ENCODE measurements at regions not wholly inside any gene's neighbourhood (a gene's known extent, or its start where the extent isn't known, plus 50 kb on each side); places are given as distances from the start of the nearest gene placed in this dataset.

DNA sequence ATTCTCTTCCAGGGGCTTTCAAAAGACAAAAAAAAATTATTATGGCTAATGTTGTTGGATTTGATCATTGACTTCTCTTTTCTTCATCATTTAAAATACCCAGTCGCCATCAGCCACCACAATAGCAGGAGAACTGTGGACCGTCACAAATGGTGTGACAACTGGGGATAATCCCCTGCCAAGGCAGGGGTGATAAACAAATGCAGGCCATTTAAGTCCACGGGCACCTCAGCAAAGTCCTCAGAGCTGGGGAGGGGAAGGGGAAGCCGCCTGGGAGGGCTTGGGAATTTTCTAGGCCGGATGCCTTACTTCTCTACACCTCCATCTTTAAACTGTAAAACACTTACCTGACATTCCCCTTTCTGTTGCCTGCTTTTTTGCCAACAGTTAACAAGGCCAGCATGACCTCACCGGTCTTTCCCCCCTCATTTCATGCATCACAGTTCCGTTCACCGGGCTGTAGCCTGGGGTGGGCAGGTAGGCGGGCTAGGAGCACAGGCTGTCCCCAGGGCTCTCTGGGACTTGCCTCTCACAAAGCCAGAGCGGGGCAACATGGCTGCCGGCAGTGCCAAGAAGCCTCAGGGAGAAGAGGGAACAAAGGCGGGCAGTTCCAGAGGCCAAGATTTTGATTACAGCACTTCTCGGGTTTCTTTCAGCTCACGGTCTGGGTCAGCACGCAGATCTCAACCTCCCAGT, 820.4 kb downstream of the BCL11A start:
- TF ChIP-seq CTCF (IDR thresholded peaks at IDR 0.05): no peak
- no peak for TF ChIP-seq EP300 (IDR thresholded peaks at IDR 0.05; ENCODE audit: low read depth)
- TF ChIP-seq POLR2AphosphoS5 (IDR thresholded peaks at IDR 0.05): no peak
- TF ChIP-seq POLR2A (IDR thresholded peaks at IDR 0.05): no peak

All from transverse colon (tissue), 4 donors.